ENCODE measurements at regions not wholly inside any gene's neighbourhood (a gene's known extent, or its start where the extent isn't known, plus 50 kb on each side); places are given as distances from the start of the nearest gene placed in this dataset.

GRCh38 chr17:71458322-71458721 lies 662.5 kb upstream of the SOX9 start:
- no peak for TF ChIP-seq CTCF (IDR thresholded peaks at IDR 0.05)
- TF ChIP-seq POLR2A (IDR thresholded peaks at IDR 0.05) = no peak

Measured in Peyer's patch (tissue), 4 donors.